ENCODE measurements at regions not wholly inside any gene's neighbourhood (a gene's known extent, or its start where the extent isn't known, plus 50 kb on each side); places are given as distances from the start of the nearest gene placed in this dataset.

GRCh38 chr6:134117409-134117808 is 65.0 kb upstream of the SLC2A12 start:
- CTCF ChIA-PET = interaction anchor here (0.7 to 1.1 kb wide), 2 partner anchors 765 to 825 kb away, joined by 3 read pairs; no protein-coding TSS in a partner anchor
- DNase-seq (ENCODE audit: extremely low spot score) = no peak
- POLR2A ChIA-PET = interaction anchor here (0.8 kb wide), 1 partner anchor 482 kb away, joined by 3 read pairs; no protein-coding TSS in a partner anchor
- TF ChIP-seq SUZ12 (IDR thresholded peaks at IDR 0.05) (no peak), FOXM1 (IDR thresholded peaks at IDR 0.05; ENCODE audit: borderline replicate concordance) (no peak), ELF4 (IDR thresholded peaks at IDR 0.05) (no peak), SP1 (IDR thresholded peaks at IDR 0.05) (no peak), FOXK2 (IDR thresholded peaks at IDR 0.05) (no peak), NFRKB (IDR thresholded peaks at IDR 0.05) (no peak), TARDBP (IDR thresholded peaks at IDR 0.05) (no peak), ZNF384 (IDR thresholded peaks at IDR 0.05) (no peak), CTBP1 (IDR thresholded peaks at IDR 0.05; ENCODE audit: borderline replicate concordance) (no peak), LEF1 (IDR thresholded peaks at IDR 0.05; ENCODE audit: borderline replicate concordance) (no peak), FOXA1 (IDR thresholded peaks at IDR 0.05) (no peak), ARNT (IDR thresholded peaks at IDR 0.05) (no peak), L3MBTL2 (conservative IDR thresholded peaks at IDR 0.05) (no peak), BHLHE40 (IDR thresholded peaks at IDR 0.05; ENCODE audit: borderline replicate concordance) (no peak), HDGF (IDR thresholded peaks at IDR 0.05; ENCODE audit: borderline replicate concordance) (no peak)
- TF ChIP-seq, protein P1, sequence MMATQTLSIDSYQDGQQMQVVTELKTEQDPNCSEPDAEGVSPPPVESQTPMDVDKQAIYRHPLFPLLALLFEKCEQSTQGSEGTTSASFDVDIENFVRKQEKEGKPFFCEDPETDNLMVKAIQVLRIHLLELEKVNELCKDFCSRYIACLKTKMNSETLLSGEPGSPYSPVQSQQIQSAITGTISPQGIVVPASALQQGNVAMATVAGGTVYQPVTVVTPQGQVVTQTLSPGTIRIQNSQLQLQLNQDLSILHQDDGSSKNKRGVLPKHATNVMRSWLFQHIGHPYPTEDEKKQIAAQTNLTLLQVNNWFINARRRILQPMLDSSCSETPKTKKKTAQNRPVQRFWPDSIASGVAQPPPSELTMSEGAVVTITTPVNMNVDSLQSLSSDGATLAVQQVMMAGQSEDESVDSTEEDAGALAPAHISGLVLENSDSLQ (IDR thresholded peaks at IDR 0.05) = no peak

- CTCF ChIA-PET = no interaction called here
- POLR2A ChIA-PET = no interaction called here
- TF ChIP-seq TARDBP (IDR thresholded peaks at IDR 0.05) = no peak
- no peak for TF ChIP-seq ARNT (IDR thresholded peaks at IDR 0.05)
- no peak for DNase-seq (ENCODE audit: extremely low spot score)
These were observed 63.3 kb upstream of the SLC2A12 start for GRCh38 chr6:134115715-134116074.

GRCh38 chr6:134114918-134115714 is 62.7 kb upstream of the SLC2A12 start:
- TF ChIP-seq ARNT (IDR thresholded peaks at IDR 0.05) (no peak), LEF1 (IDR thresholded peaks at IDR 0.05; ENCODE audit: borderline replicate concordance) (no peak), ZNF384 (IDR thresholded peaks at IDR 0.05) (no peak), L3MBTL2 (conservative IDR thresholded peaks at IDR 0.05) (no peak), TARDBP (IDR thresholded peaks at IDR 0.05) (no peak), BHLHE40 (IDR thresholded peaks at IDR 0.05; ENCODE audit: borderline replicate concordance) (no peak), CTBP1 (IDR thresholded peaks at IDR 0.05; ENCODE audit: borderline replicate concordance) (no peak), FOXK2 (IDR thresholded peaks at IDR 0.05) (no peak), SP1 (IDR thresholded peaks at IDR 0.05) (no peak), ELF4 (IDR thresholded peaks at IDR 0.05) (no peak), FOXM1 (IDR thresholded peaks at IDR 0.05; ENCODE audit: borderline replicate concordance) (no peak)
- TF ChIP-seq, protein P1 (IDR thresholded peaks at IDR 0.05) = no peak
- ChIA-PET POLR2A (no interaction called here), CTCF (no interaction called here)
- no peak for DNase-seq (ENCODE audit: extremely low spot score)

DNA sequence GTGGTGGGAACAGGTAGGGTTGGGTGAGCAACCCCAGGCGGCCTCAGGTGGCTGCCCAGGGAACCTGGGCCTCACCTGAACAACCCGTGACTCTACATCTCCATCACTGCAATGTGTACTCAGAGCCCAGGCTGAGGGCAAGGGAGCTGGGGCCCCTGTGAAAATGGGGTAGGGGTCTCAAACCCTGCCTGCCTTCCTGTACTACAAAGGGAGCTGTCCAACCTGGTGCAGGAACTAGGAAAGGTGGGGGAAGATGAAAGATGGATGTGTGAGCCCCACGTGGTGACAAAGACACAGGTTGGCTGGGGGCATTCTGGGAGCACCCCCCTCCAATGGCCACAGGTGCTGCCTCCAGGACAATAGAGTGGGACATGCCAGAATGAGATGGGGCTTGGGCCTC is 62.1 kb upstream of the SLC2A12 start:
- ChIA-PET POLR2A (no interaction called here), CTCF (no interaction called here)
- TF ChIP-seq CTBP1 (IDR thresholded peaks at IDR 0.05; ENCODE audit: borderline replicate concordance) = no peak
- TF ChIP-seq LEF1 (IDR thresholded peaks at IDR 0.05; ENCODE audit: borderline replicate concordance) = no peak
- TF ChIP-seq NFRKB (IDR thresholded peaks at IDR 0.05) = no peak
- no peak for TF ChIP-seq ZNF384 (IDR thresholded peaks at IDR 0.05)
- TF ChIP-seq ELF4 (IDR thresholded peaks at IDR 0.05) = no peak
- TF ChIP-seq L3MBTL2 (conservative IDR thresholded peaks at IDR 0.05) = no peak
- no peak for DNase-seq (ENCODE audit: extremely low spot score)

DNA sequence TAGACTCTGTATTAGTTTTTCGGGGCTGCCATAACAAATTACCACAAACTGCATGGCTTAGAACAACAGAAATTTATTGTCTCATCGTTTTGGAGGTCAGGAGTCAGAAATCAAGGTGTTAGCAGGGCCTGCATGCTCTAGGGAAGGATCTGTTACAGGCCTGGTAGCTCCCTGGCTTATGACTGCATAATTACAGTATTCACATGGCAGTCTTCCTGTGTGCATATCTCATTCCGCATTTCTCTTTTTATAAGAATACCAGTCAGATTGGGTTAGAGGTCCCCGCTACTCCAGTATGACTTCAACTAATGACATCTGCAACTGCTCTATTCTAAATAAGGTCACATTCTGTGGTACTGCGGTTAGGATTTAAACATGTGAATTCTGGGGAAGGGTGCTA is 59.3 kb upstream of the SLC2A12 start:
- CTCF ChIA-PET = interaction anchor here (0.5 to 1.5 kb wide), 6 partner anchors 9 to 770 kb away, joined by 3 to 5 read pairs (median 4); no protein-coding TSS in a partner anchor
- POLR2A ChIA-PET = no interaction called here
- TF ChIP-seq FOXK2 (IDR thresholded peaks at IDR 0.05) = no peak
- no peak for TF ChIP-seq ARNT (IDR thresholded peaks at IDR 0.05)
- no peak for TF ChIP-seq NFRKB (IDR thresholded peaks at IDR 0.05)
- TF ChIP-seq ELF4 (IDR thresholded peaks at IDR 0.05) = no peak
- no peak for TF ChIP-seq TARDBP (IDR thresholded peaks at IDR 0.05)
- TF ChIP-seq CTBP1 (IDR thresholded peaks at IDR 0.05; ENCODE audit: borderline replicate concordance) = no peak
- TF ChIP-seq SP1 (IDR thresholded peaks at IDR 0.05) = no peak
- TF ChIP-seq BHLHE40 (IDR thresholded peaks at IDR 0.05; ENCODE audit: borderline replicate concordance) = no peak
- TF ChIP-seq FOXM1 (IDR thresholded peaks at IDR 0.05; ENCODE audit: borderline replicate concordance) = no peak
- no peak for TF ChIP-seq ZNF384 (IDR thresholded peaks at IDR 0.05)
- no peak for TF ChIP-seq LEF1 (IDR thresholded peaks at IDR 0.05; ENCODE audit: borderline replicate concordance)
- TF ChIP-seq SUZ12 (IDR thresholded peaks at IDR 0.05) = no peak
- no peak for TF ChIP-seq FOXA1 (IDR thresholded peaks at IDR 0.05)
- TF ChIP-seq HDGF (IDR thresholded peaks at IDR 0.05; ENCODE audit: borderline replicate concordance) = no peak
- no peak for DNase-seq (ENCODE audit: extremely low spot score)

DNA sequence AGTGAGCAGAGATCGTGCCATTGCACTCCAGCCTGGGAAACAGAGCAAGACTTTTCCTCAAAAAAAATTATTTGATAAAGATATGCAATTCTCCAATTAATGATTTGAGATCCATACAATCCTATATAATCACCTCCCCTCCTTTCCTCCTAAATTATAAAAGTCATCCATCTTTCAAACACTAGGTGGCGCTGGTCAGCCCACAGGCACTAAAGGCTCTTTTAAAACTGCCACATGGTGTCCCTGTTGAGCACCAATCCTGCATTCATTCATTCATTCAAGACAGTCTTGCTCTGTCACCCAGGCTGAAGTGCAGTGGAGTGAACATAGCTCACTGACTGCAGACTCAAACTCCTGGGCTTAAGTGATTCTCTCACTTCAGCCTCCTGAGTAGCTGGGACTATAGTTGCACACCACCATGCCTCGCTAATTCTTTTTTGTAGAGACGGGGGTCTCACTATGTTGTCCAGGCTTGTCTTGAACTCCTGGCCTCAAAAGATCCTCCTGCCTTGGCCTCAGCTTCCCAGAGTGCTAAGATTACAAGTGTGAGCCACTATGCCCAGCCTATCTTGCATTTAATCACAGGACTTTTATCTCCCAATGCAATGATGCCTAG is 58.7 kb upstream of the SLC2A12 start:
- POLR2A ChIA-PET = no interaction called here
- TF ChIP-seq, protein P1 (IDR thresholded peaks at IDR 0.05) = 0 out of 2 replicates have a peak, but pooled peaks have one; percentile 9
- no peak for TF ChIP-seq HDGF (IDR thresholded peaks at IDR 0.05; ENCODE audit: borderline replicate concordance)
- CTCF ChIA-PET = interaction anchor here (0.5 to 1.5 kb wide), 5 partner anchors 8 to 771 kb away, joined by 3 to 5 read pairs (median 4); no protein-coding TSS in a partner anchor
- peak; percentile 77 for DNase-seq (ENCODE audit: extremely low spot score)

Measured in HEK293T (cell line).